ENCODE measurements at regions not wholly inside any gene's neighbourhood (a gene's known extent, or its start where the extent isn't known, plus 50 kb on each side); places are given as distances from the start of the nearest gene placed in this dataset.

DNA sequence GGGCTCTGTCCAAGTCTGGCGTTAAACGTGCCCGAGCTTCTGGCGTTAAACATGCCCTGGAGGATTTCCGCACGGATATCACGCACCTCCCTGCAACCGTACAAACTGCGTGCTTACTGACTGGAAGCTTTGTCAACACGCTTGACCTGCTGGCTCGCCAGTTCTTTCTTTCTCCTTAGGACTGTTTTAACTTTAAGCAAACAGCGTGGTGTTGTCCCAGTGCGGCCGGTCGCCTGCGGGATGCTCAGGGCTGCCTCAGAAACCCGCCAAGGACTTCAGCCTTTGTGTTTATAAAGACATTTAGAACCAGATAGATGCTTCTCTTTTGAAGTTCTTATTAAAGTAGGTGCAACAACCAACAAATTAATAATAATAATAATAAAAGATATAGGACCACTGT is 946.0 kb downstream of the RAB28 start:
- no peak overlapping the region for H3K4me3 ChIP-seq
- H3K79me2 ChIP-seq (ENCODE audit: control insufficient read depth, insufficient read depth, low read length): no peaks in the 10 kb centered on the region
- ChIA-PET CTCF (ENCODE audit: low intra/inter-chr PET ratio) (no interaction called here), POLR2A (no interaction called here)
- H3K36me3 ChIP-seq (ENCODE audit: control insufficient read depth, insufficient read depth, low read length): no peaks in the 10 kb centered on the region
- ATAC-seq (no peak), FAIRE-seq (no peak), DNase-seq (ENCODE audit: extremely low read depth in 1 of 4, low spot score in 3 of 4) (no peak)
- H3K9ac ChIP-seq (ENCODE audit: insufficient read depth in 1 of 2, low read depth in 2 of 2, low read length in 2 of 2): no peak overlapping the region
- H3K27ac ChIP-seq (ENCODE audit: extremely low read depth, low read depth, low read length): no peak overlapping the region
- H3K9me3 ChIP-seq (replicated peaks; ENCODE audit: control insufficient read depth, insufficient read depth, low read depth, low read length): no peaks in the 10 kb centered on the region; the same call in 1 of the 2 replicates
- in situ Hi-C loops (cut with MboI): no loop called here
- intact Hi-C loops (cut with micrococcal nuclease): no loop called here
- H4K20me1 ChIP-seq (replicated peaks; ENCODE audit: control insufficient read depth, insufficient read depth, low read length): no peaks in the 10 kb centered on the region
- H3K27me3 ChIP-seq (ENCODE audit: control insufficient read depth in 2 of 2, insufficient read depth in 2 of 2, low read length in 2 of 2): no peaks in the 10 kb centered on the region
- no TSS peak for BruUV-seq (replicated peaks)
- TF ChIP-seq POLR2B (IDR thresholded peaks at IDR 0.05; ENCODE audit: low read depth, partially characterized antibody) (no peak), ELF4 (CRISPR knock-in tag; IDR thresholded peaks at IDR 0.05) (no peak), POLR2AphosphoS5 (IDR thresholded peaks at IDR 0.05; ENCODE audit: control insufficient read depth, insufficient read depth, low read depth, low read length) (no peak)
- TF ChIP-seq, protein P1, sequence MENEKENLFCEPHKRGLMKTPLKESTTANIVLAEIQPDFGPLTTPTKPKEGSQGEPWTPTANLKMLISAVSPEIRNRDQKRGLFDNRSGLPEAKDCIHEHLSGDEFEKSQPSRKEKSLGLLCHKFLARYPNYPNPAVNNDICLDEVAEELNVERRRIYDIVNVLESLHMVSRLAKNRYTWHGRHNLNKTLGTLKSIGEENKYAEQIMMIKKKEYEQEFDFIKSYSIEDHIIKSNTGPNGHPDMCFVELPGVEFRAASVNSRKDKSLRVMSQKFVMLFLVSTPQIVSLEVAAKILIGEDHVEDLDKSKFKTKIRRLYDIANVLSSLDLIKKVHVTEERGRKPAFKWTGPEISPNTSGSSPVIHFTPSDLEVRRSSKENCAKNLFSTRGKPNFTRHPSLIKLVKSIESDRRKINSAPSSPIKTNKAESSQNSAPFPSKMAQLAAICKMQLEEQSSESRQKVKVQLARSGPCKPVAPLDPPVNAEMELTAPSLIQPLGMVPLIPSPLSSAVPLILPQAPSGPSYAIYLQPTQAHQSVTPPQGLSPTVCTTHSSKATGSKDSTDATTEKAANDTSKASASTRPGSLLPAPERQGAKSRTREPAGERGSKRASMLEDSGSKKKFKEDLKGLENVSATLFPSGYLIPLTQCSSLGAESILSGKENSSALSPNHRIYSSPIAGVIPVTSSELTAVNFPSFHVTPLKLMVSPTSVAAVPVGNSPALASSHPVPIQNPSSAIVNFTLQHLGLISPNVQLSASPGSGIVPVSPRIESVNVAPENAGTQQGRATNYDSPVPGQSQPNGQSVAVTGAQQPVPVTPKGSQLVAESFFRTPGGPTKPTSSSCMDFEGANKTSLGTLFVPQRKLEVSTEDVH (IDR thresholded peaks at IDR 0.05; ENCODE audit: low read depth, partially characterized antibody): no peak
- H3K4me2 ChIP-seq (ENCODE audit: insufficient read depth, low read length): no peak overlapping the region
- no peaks in the 10 kb centered on the region for H3K4me1 ChIP-seq (replicated peaks in 1 of 2; ENCODE audit: control insufficient read depth in 2 of 2, insufficient read depth in 2 of 2, low read length in 2 of 2)
- H3K9me1 ChIP-seq (ENCODE audit: control insufficient read depth, insufficient read depth, low read length): no peaks in the 10 kb centered on the region
- WGBS (ENCODE audit: insufficient coverage, low coverage, missing lambda C conversion rate): under 1% methylated on average over 17 of the region's 17 CpGs
- H2AFZ ChIP-seq (ENCODE audit: low read depth, low read length): no peak overlapping the region

Measured in K562 (cell line).